ENCODE measurements at regions not wholly inside any gene's neighbourhood (a gene's known extent, or its start where the extent isn't known, plus 50 kb on each side); places are given as distances from the start of the nearest gene placed in this dataset.
"Not testable (repeated sequence)": the region's sequence is repeated elsewhere in the genome, so short reads cannot be mapped to it uniquely, and the experiment has no call there.

GRCh38 chr5:169393907-169394306, 93.0 kb upstream of the SLIT3 start:
- TF ChIP-seq CTCF (IDR thresholded peaks at IDR 0.05): no peak
- no peak for ATAC-seq (ENCODE audit: low FRiP score)
- DNase-seq (ENCODE audit: low spot score): no peak

GRCh38 chr5:169390265-169390664, 89.3 kb upstream of the SLIT3 start:
- ATAC-seq (ENCODE audit: low FRiP score) (no peak), DNase-seq (ENCODE audit: low spot score) (no peak)
- no peak for TF ChIP-seq CTCF (IDR thresholded peaks at IDR 0.05)

GRCh38 chr5:169389318-169389717, 88.4 kb upstream of the SLIT3 start:
- no peak for DNase-seq (ENCODE audit: low spot score)
- ATAC-seq (ENCODE audit: low FRiP score): no peak
- no peak for TF ChIP-seq CTCF (IDR thresholded peaks at IDR 0.05)

- ATAC-seq (ENCODE audit: low FRiP score): no peak
- DNase-seq (ENCODE audit: low spot score): no peak
- no peak for TF ChIP-seq CTCF (IDR thresholded peaks at IDR 0.05)
These were observed 84.7 kb upstream of the SLIT3 start for GRCh38 chr5:169385636-169386035.

GRCh38 chr5:169384661-169385060, 83.7 kb upstream of the SLIT3 start:
- no peak for TF ChIP-seq CTCF (IDR thresholded peaks at IDR 0.05)
- DNase-seq (ENCODE audit: low spot score): no peak
- no peak for ATAC-seq (ENCODE audit: low FRiP score)

GRCh38 chr5:169374761-169375160, 73.8 kb upstream of the SLIT3 start:
- ATAC-seq (ENCODE audit: low FRiP score) (no peak), DNase-seq (ENCODE audit: low spot score) (no peak)
- no peak for TF ChIP-seq CTCF (IDR thresholded peaks at IDR 0.05)

GRCh38 chr5:169374111-169374510, 73.2 kb upstream of the SLIT3 start:
- no peak for TF ChIP-seq CTCF (IDR thresholded peaks at IDR 0.05)
- DNase-seq (ENCODE audit: low spot score) (no peak), ATAC-seq (ENCODE audit: low FRiP score) (no peak)

GRCh38 chr5:169371801-169372200, 70.9 kb upstream of the SLIT3 start:
- ATAC-seq (ENCODE audit: low FRiP score); DNase-seq (ENCODE audit: low spot score): not testable (repeated sequence)

All from omental fat pad (tissue), 3 donors.